ENCODE measurements at regions not wholly inside any gene's neighbourhood (a gene's known extent, or its start where the extent isn't known, plus 50 kb on each side); places are given as distances from the start of the nearest gene placed in this dataset.

- FAIRE-seq, result no peak
- Histone ChIP-seq H4K8ac (ENCODE audit: extremely low read depth, insufficient read depth, low read length) (no peak overlapping the region), H3K4me1 (replicated peaks in 1 of 4; ENCODE audit: control insufficient read depth in 3 of 4, insufficient read depth in 4 of 4, low read length in 3 of 4) (no peaks in the 10 kb centered on the region), H2BK5ac (ENCODE audit: low read depth, low read length) (no peak overlapping the region), H3K79me1 (ENCODE audit: low read depth, low read length) (no peaks in the 10 kb centered on the region), H3K27ac (ENCODE audit: low read depth, low read length) (no peak overlapping the region), H2AFZ (ENCODE audit: low read length) (no peak overlapping the region), H2BK20ac (ENCODE audit: low read length) (no peak overlapping the region), H3K79me2 (ENCODE audit: control insufficient read depth in 1 of 2, insufficient read depth in 2 of 2, low read length in 2 of 2) (no peaks in the 10 kb centered on the region), H4K5ac (ENCODE audit: insufficient read length, low read depth, low read length) (no peak overlapping the region), H3K14ac (ENCODE audit: insufficient read length) (no peak overlapping the region), H3K9me3 (ENCODE audit: insufficient read depth in 2 of 2, low read depth in 1 of 2, low read length in 1 of 2) (peaks cover 8 to 20% of the 10 kb centered on the region in 2 experiments; a peak in 3 of 4 replicates), H3K23ac (ENCODE audit: insufficient read length) (no peak overlapping the region), H3K27me3 (replicated peaks in 1 of 4; ENCODE audit: control insufficient read depth in 3 of 4, extremely low read depth in 1 of 4, insufficient read depth in 3 of 4, low read length in 3 of 4) (no peaks in the 10 kb centered on the region), H2BK15ac (ENCODE audit: low read length) (no peak overlapping the region), H2AK5ac (ENCODE audit: low read depth, low read length) (no peak overlapping the region), H3K56ac (replicated peaks; ENCODE audit: insufficient read length, low read depth, low read length) (no peak overlapping the region), H3K4me3 (ENCODE audit: extremely low read depth in 1 of 4, insufficient read depth in 2 of 4, low read depth in 3 of 4, low read length in 4 of 4) (no peak overlapping the region), H3K18ac (ENCODE audit: extremely low read depth, low read length) (no peak overlapping the region), H4K91ac (replicated peaks; ENCODE audit: insufficient read length, low read length) (no peak overlapping the region), H3K4ac (replicated peaks; ENCODE audit: insufficient read length, low read depth, low read length) (no peak overlapping the region), H3K23me2 (ENCODE audit: low read depth, low read length) (no peaks in the 10 kb centered on the region), H3K9ac (replicated peaks in 1 of 4; ENCODE audit: extremely low read depth in 1 of 4, low read depth in 3 of 4, low read length in 3 of 4) (no peak overlapping the region), H2BK12ac (ENCODE audit: low read depth, low read length) (no peak overlapping the region), H4K20me1 (replicated peaks in 1 of 2; ENCODE audit: control insufficient read depth in 1 of 2, insufficient read depth in 2 of 2, low read length in 2 of 2) (no peaks in the 10 kb centered on the region), H2BK120ac (replicated peaks; ENCODE audit: low read depth, low read length) (no peak overlapping the region), H3K4me2 (ENCODE audit: insufficient read depth in 1 of 2, low read depth in 2 of 2, low read length in 2 of 2) (no peak overlapping the region), H3K36me3 (ENCODE audit: control insufficient read depth in 2 of 4, insufficient read depth in 4 of 4, low read length in 3 of 4) (no peaks in the 10 kb centered on the region)
- no peak for DNase-seq (ENCODE audit: low read depth in 1 of 2, low spot score in 2 of 2)
- 88% methylated on average over 7 of the region's 7 CpGs; no CpG with 5 or more reads in 1 of the 2 experiments for WGBS, 2 experiments (ENCODE audit: extremely low coverage in 1 of 2, insufficient coverage in 1 of 2, insufficient read length in 1 of 2, insufficient replicate concordance in 2 of 2, low coverage in 1 of 2, low lambda C conversion rate in 2 of 2, missing lambda C conversion rate in 1 of 2)
- ChIA-PET POLR2A (ENCODE audit: partially characterized antibody) (no interaction called here), CTCF (ENCODE audit: partially characterized antibody) (no interaction called here)
- no peak for TF ChIP-seq BACH1 (IDR thresholded peaks at IDR 0.05; ENCODE audit: low read length)
- TF ChIP-seq RFX5 (IDR thresholded peaks at IDR 0.05; ENCODE audit: borderline replicate concordance, low read depth, low read length), result no peak
- no peak for TF ChIP-seq CTBP2 (IDR thresholded peaks at IDR 0.05; ENCODE audit: borderline replicate concordance, insufficient read depth, insufficient read length, low read length)
- no peak for TF ChIP-seq EP300 (IDR thresholded peaks at IDR 0.05; ENCODE audit: borderline replicate concordance in 1 of 2, low read depth in 2 of 2, low read length in 2 of 2)
Measured at GRCh38 chr11:49377978-49378377, 169.6 kb upstream of the FOLH1 start.

Data from H1 (cell line).